EH (cell line): ENCODE measurements at regions not wholly inside any gene's neighbourhood (a gene's known extent, or its start where the extent isn't known, plus 50 kb on each side); places are given as distances from the start of the nearest gene placed in this dataset.
A peak's percentile ranks its signal among the peaks of the same experiment; 100 is the strongest.

ENCODE experiments used
- DNase-seq: peaks from one replicate; pipeline ENCODE4 v3.0.0-alpha.2; 2015; ENCODE audit warnings: low read depth

- peak; percentile 4 for DNase-seq
Measured at GRCh38 chr7:54810401-54810800, 51.4 kb upstream of the SEC61G start.

DNA sequence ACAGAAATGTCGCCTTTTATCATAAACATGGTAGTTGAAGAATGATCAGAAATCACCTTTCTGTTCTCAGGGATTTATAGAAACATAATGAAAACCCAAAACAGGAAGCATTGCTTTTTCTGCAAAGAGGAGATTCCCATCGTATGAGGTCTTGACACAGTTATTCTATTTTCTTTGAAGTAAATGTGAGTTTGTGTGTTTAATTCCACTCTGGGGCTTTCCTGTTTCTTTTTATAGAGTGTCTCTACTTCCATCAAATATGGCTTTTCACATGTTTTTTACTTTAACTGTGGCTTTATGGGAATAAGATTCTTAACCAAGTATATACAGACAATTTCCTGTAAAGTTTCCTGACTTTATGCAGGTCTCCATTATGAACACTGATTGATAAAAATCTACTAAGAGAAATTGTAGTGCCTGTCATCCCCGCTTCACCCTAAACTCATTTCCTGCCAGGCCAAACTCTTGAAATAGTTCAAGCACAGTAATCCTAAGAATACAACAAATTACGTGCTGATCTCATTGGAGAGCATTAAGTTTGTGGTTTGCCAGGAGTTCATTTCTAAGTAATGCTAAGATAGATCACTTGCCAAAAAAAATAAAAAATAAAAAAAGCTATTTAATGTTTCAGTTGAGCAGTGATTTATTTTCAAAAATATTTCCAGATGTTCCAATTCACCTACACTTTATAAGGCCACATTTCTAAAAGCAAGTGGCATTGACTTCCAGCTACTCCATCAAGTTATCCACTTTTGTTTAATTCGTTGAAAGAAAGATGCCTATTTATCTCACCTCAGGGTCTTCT lies 52.2 kb upstream of the SEC61G start:
- DNase-seq, result peak; percentile 89

- DNase-seq, result peak; percentile 78
Measured at GRCh38 chr7:54811846-54812254, 52.8 kb upstream of the SEC61G start.

DNA sequence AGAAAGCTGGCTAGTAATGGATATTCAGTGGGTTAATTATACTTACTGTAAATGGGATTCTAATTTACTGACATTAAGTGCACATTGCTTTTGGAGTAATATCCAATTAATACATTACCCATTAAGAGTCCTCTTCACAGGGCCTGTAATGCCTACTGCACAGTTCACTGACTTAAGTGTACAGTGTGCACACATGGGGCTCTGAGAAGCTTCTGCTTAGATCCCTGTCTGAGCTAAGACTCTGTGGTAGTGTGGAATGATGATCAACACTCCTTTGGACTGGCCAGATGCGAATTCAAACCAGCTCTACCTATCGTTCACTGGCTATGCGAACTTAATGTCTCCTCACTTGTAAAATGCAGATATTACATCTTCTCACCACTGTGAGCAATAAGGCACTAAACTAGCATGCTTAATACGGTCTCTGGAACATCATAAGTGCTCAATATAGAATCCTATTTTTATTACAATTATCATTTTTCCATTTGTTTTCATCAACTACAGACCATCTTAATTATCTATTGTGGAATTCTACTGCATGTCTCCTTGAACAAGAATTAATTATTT lies 53.8 kb upstream of the SEC61G start:
- DNase-seq, result no peak

DNA sequence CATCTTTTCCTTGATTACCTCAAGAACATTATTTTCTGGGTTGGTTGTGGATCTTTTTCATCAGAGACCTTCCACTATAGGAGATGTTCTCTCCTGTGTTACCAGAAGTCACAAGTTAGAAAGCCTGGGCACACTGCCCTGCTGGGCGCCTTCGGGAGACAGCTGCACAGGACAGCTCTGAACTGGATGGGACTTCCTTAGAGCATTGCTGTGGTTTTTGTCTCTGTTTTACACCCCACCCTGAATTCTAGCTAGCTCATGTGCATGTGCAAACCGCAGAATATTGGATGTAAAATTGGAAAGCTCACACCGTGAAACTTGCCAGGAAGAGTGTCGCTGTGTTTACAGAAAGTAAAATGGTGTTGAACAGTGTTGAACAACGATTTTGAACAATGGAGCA lies 54.4 kb upstream of the SEC61G start:
- DNase-seq, result no peak

DNA sequence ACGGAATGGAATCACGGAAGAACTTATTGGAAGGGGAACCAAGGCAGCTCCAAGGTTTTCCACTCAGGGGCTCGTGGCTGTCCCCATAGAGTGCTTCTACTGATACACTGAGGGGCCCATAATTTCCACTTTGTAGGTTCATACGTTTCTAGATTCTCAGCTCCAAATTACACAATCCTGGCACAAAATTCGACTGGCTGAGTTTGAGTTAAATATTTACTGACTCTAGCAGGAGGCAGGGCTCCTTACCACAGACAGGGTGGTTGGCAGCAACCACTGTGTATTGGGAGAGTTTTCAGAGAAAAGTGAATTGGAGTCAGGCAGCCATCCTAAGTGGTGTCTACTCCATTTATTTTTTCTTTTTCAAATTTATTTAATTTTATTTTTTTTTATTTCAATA lies 55.4 kb upstream of the SEC61G start:
- no peak for DNase-seq

- DNase-seq, result no peak
Measured at GRCh38 chr7:54817152-54817551, 58.1 kb upstream of the SEC61G start.

DNA sequence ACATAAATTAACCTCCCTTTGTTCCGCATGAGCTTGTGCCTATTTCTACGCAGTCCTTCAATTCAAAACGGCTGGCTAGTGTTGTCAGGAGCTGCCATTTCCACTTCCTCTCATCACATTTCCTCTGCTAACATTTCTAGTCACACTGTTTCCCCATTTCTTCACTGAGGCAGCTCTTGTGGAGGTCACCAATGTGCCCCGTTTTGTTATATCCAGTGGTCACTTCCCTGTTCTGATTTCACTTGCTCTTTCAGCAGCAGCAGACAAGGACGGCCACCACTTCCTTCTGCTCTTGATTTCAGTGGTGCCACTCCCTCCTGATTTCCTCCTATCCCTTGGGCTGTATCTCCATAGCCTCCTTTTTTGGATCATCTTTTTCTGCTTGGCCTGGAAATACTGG lies 64.8 kb upstream of the SEC61G start:
- no peak for DNase-seq

DNA sequence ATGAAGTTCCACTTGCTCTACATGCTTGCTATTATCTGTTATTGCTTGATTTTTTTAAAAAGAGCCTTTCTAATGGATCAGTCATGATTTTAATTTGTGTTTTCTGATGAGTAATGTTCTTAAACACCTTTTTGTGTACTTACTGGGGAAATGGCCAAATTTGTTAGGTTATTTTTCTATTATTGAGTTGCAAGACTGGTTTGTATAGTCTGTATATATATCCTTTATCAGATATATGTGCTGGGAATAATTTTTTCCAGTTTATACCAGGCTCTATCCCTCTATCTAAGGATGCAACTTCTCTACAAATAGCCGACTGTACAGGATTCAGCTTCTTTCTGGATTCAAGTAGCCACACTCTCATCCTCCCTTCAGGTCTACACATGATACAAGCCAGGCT lies 65.6 kb upstream of the SEC61G start:
- DNase-seq, result no peak

- DNase-seq, result no peak
Measured at GRCh38 chr7:54825368-54825767, 66.4 kb upstream of the SEC61G start.

GRCh38 chr7:54827734-54828133 lies 68.7 kb upstream of the SEC61G start:
- no peak for DNase-seq

DNA sequence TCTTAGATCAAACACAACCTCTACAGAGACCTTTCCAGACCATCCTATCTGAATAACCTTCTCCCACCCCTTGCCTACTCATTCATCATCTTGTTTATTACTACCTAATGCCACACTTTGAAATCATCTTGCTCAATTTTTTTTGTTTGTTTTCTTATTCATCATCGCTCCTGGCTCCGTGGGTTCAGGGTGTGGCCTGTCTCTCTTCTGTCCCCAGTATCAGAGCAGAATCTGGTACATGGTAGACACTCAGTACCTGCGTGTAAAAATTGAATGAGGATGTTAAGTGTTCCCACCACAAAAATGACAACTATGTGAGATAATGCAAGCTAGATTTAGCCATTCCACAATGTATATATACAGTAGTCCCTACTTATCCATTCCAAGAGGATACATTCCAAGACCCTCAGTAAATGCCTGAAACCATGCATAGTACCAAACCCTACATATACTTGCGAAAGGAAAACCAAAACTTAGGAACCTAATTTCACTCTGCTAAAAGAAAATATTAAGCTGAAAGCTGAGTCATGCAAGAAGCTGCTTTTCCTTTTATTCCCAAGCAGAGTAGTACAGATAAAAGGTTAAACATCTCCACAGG lies 72.1 kb upstream of the SEC61G start:
- peak; percentile 14 for DNase-seq

DNA sequence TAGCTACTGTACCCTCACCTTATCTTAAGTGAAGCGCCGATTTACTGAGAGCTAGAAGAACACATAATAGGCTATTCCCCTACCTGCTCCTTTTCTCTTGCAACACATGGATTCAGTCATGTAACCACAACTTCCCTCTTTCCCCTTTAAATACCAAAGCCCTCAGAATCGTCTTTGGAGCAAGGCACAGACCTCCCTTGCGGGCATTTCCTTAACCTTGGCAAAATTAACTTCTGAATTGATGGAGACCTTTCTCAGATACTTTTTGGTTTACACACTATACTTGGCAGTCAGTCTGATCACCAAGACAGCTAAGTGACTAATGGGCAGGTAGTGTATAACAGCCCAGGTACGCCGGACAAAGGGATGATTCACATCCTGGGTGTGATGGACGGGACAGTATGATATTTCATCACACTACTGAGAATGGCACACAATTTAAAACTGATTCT lies 72.7 kb upstream of the SEC61G start:
- no peak for DNase-seq

- DNase-seq, result no peak
Measured at GRCh38 chr7:54833001-54833467, 74.0 kb upstream of the SEC61G start.

DNA sequence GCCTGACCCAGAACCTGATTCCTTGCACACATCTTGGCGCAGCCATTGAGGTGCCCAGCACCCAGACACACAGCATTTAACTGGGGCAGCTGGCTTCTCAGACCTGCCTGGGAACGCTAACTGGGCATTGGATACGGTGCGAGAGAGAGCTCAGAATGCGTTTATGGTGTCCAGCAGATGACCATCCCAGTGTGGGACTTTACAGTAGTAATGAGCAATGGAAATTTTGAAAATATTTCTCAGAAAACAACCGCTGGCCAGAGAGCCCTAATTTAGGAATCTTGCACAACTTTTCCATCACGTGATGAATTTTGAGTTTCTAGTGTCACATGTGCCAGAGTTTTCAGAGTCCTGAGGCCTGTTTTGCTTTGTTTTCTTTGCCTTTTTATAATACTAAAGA lies 78.2 kb upstream of the SEC61G start:
- no peak for DNase-seq

GRCh38 chr7:54837761-54838160 lies 78.8 kb upstream of the SEC61G start:
- no peak for DNase-seq

DNA sequence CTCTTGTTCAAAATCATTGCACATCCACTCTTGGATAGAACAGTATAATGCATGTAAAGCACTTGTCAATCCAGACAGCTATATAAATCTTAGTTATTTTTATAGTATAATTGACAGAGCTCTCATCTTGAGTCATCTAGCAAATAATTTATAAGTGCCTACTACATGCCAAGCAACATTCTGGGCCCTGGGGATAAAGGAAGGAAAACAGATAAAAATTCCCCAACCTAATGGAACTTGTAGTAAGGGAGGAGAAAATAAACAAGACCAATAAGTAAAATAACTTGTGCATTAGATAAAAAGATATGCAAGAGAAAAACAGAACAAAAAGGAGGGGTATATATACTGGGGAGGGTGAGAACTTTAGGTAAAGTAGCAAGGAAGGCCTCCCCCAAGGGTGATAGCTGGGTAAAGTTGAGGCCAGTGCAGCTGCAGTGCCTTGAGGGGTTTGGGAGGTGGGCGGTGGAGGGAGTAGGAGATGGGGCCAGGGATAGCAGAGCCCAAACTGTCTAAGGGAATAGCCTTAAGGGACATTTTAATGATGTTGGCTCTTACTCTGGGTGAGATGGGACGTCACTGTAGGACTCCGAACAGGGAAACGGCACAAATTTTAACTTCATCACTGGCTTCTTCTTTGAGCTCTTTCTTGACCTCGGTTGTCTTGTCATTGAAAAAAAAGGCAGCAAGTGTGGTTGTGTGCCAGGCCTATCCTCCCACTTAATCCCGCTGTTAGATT lies 79.3 kb upstream of the SEC61G start:
- peak; percentile 21 for DNase-seq

- peak; percentile 68 for DNase-seq
Measured at GRCh38 chr7:54839575-54840213, 80.7 kb upstream of the SEC61G start.

- peak; percentile 91 for DNase-seq
Measured at GRCh38 chr7:54841772-54842697, 83.0 kb upstream of the SEC61G start.

DNA sequence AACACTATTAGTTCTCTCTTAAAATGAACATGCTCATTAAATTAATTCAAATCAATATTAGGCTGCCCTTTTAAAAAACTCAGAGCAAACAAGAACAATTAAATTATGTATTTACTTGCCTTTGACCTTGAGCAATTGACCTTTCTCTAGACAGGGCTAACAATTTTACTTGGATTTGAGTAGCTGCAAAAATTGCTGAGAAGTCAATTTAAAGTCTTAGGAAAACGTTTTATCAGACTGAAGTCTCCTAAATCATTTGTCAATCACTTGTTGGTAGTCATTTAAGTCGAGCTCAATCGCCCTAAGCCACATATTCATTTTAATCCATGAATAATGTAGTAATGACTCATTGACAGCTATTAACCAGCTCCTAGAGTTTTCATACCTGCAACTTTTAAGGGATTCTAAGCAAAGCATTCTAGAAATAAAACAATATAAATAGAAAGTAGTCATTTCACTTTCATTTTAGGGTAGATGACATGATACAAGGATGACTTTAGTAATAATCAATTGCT lies 84.9 kb upstream of the SEC61G start:
- DNase-seq, result no peak

DNA sequence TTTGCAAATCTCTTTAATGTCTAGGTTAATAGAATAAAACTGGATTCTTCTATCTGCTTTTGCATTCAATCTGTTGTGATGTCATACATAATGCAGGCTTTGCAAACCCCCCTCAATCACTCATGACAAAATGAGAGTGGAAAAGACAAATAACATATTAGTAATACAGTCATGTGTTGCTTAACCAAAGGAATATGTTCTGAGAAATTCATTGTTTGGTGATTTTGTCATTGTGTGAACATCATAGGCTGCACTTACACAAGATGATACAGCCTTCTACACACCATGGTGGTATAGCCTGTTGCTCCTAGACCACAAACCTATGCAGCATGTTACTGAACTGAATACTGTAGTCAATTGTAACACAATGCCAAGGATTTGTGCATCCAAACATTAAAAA lies 87.3 kb upstream of the SEC61G start:
- DNase-seq, result no peak
